Suprapubic skin (tissue), 4 donors: ENCODE measurements at regions not wholly inside any gene's neighbourhood (a gene's known extent, or its start where the extent isn't known, plus 50 kb on each side); places are given as distances from the start of the nearest gene placed in this dataset.

ENCODE experiments used
- EP300 ChIP-seq: sonication (generic); formaldehyde crosslinking; IDR thresholded peaks from one replicate; pipeline ENCODE4 v1.6.1; 2017; ENCODE audit warnings: antibody characterized with exemption
- POLR2A ChIP-seq, 2 donors: fragments of 450-650 bp; IDR thresholded peaks; one replicate each; pipeline ENCODE4 v1.6.1; 2017; ENCODE audit warnings: antibody characterized with exemption in 2 of 2, mild to moderate bottlenecking in 2 of 2, moderate library complexity in 2 of 2
- POLR2AphosphoS5 ChIP-seq, 3 donors: sonication (generic); formaldehyde crosslinking; IDR thresholded peaks; one replicate each; pipeline ENCODE4 v1.6.1; 2017; ENCODE audit warnings: antibody characterized with exemption in 3 of 3
- TF ChIP-seq, protein P1 (sequence below), 2 donors: fragments of 200-600 bp in 1 of 2; fragments of 450-650 bp in 1 of 2; sonication (generic) in 1 of 2; IDR thresholded peaks; one replicate each; pipeline ENCODE4 v1.5.1; 2016 to 2019; ENCODE audit warnings: antibody characterized with exemption in 2 of 2, mild to moderate bottlenecking in 1 of 2, moderate library complexity in 1 of 2

DNA sequence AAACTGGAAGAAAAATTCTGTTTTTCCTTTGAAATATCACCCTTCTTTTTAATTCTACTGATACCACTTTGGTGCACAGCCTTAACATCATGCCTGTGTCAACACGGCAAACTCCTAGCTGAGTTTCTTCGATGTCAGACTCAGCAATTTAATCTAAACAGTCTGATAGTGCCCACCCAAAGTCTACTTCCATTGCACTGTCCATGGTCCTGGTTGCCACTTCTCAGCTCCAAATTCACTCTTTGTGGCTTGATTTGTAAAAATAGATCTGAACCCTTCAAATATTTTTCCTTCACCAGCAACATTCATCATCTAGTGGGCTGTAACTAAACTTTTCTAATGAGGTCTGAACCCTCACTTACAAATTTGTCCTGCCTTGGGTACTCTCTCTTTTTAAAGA lies 107.8 kb downstream of the NUDT12 start:
- TF ChIP-seq, protein P1, sequence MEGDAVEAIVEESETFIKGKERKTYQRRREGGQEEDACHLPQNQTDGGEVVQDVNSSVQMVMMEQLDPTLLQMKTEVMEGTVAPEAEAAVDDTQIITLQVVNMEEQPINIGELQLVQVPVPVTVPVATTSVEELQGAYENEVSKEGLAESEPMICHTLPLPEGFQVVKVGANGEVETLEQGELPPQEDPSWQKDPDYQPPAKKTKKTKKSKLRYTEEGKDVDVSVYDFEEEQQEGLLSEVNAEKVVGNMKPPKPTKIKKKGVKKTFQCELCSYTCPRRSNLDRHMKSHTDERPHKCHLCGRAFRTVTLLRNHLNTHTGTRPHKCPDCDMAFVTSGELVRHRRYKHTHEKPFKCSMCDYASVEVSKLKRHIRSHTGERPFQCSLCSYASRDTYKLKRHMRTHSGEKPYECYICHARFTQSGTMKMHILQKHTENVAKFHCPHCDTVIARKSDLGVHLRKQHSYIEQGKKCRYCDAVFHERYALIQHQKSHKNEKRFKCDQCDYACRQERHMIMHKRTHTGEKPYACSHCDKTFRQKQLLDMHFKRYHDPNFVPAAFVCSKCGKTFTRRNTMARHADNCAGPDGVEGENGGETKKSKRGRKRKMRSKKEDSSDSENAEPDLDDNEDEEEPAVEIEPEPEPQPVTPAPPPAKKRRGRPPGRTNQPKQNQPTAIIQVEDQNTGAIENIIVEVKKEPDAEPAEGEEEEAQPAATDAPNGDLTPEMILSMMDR (IDR thresholded peaks at IDR 0.05): no peak
- TF ChIP-seq POLR2A (IDR thresholded peaks at IDR 0.05) (no peak), EP300 (no peak), POLR2AphosphoS5 (IDR thresholded peaks at IDR 0.05) (no peak)
